ENCODE measurements at regions not wholly inside any gene's neighbourhood (a gene's known extent, or its start where the extent isn't known, plus 50 kb on each side); places are given as distances from the start of the nearest gene placed in this dataset.

- TF ChIP-seq EZH2 (IDR thresholded peaks at IDR 0.05; ENCODE audit: insufficient read depth, low read length), result no peak
- no peak for TF ChIP-seq CTCF (IDR thresholded peaks at IDR 0.05; ENCODE audit: insufficient read depth, low read depth, low read length)
Measured at GRCh38 chr7:94296881-94297280, 97.8 kb upstream of the COL1A2 start.

Measured in astrocyte (in vitro differentiated cells and primary cell).